ENCODE measurements at regions not wholly inside any gene's neighbourhood (a gene's known extent, or its start where the extent isn't known, plus 50 kb on each side); places are given as distances from the start of the nearest gene placed in this dataset.

GRCh38 chr19:29383696-29384095 lies 142.1 kb upstream of the VSTM2B start:
- ATAC-seq (no peak), DNase-seq (peak in 1 of 2 donors; percentile 5)
- intact Hi-C loops (cut with DNase I, micrococcal nuclease): no loop called here

DNA sequence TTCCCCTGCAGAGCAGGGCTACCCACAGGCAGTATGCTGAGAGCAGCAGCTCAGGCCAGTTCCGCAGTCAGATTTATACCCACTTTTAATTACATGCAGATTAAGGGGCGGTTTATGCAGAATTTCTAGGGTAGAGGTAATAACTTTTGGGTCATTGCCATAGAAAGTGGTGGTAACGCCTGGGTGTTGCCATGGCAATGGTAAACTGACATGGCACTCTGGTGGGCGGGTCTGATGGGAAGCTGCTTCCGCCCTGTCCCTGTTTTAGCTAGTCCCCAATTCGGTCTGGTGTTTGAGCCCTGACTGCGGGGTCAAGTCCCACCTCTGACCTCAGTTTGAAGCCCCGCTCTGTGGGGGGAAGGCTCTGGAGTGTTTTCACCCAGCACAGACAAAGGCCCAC lies 141.1 kb upstream of the VSTM2B start:
- DNase-seq: no peak
- ATAC-seq: no peak
- intact Hi-C loops (cut with DNase I, micrococcal nuclease): no loop called here

DNA sequence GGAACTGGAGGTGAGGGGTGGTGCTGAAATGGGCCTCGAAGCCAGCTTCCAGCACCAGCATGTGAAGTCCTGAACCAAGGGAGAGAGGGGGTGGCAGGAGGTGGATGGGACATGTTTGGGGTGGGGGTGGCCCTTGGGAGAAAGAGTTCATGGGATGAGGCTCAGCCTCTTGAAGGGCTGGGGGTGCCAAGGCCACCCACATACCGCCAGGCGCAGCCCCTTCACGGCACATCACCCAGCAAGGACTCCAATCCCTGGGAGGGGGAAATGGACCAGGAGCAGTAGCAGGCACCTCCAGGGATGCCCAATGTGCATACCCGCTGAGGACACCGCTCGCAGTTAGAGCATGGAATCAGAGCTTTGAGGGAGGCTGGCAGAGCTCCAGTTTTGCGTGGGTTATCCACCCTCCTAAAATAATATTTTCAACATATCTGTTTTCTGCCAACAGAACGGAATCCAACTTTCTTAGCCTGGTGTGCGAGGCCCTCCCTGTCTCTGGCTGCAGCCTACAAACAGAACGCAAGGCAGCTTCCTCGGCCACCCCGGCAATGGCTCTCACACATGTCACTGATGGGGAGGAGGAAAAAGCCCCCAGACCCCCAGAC lies 140.5 kb upstream of the VSTM2B start:
- no peak for ATAC-seq
- no peak for DNase-seq
- intact Hi-C loops (cut with DNase I, micrococcal nuclease): no loop called here

DNA sequence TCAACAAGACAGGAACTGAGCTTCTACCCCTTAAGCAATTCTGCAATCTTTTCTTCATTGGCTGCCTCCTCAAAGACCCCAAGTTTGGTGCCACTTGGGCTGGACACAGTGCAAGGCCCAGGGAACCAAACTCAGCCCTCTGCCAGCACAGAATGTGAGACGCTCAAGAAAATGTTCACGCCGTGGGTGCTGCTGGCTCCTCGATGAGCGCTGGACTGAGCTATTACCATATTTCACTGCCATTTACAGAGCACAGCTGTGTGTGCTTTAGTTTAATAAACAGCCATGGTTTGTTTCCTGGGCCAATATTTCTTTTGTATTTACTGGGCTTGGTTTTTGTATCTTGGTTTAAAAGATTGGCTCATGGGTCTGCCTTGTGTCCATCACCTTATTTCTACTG lies 138.8 kb upstream of the VSTM2B start:
- DNase-seq (no peak), ATAC-seq (no peak)
- intact Hi-C loops (cut with DNase I, micrococcal nuclease): no loop called here

DNA sequence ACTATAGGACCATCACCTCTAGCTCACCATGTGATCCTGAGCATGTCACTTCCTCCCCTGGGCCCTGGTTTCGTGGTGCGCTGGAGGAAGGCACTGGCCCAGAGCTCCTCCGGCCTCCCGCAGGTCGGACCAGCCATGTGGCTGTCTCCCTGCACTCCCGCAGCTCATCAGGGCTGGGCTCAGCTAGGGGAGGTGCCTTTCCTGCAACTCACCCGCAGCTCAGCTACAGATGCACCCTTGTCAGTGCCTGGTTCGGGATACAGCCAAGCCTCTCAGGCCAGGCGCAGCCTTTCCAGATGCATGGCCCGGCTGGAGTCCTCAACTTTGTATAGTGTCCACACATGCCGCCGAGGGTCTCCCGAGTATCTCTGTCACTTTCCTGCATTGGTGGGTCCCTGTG lies 138.2 kb upstream of the VSTM2B start:
- ATAC-seq: no peak
- DNase-seq: no peak
- intact Hi-C loops (cut with DNase I, micrococcal nuclease): no loop called here

- ATAC-seq (no peak), DNase-seq (no peak)
- intact Hi-C loops (cut with DNase I, micrococcal nuclease): no loop called here
Observed at GRCh38 chr19:29389495-29389894, 136.3 kb upstream of the VSTM2B start.

- intact Hi-C loops (cut with DNase I, micrococcal nuclease): no loop called here
- no peak for ATAC-seq
Observed at GRCh38 chr19:29390742-29391141, 135.1 kb upstream of the VSTM2B start.

GRCh38 chr19:29393915-29394460 lies 131.8 kb upstream of the VSTM2B start:
- ATAC-seq (no peak), DNase-seq (no peak)
- intact Hi-C loops (cut with DNase I, micrococcal nuclease): no loop called here

More at GRCh38 chr19:29390742-29391141, 135.1 kb upstream of the VSTM2B start:
- no peak for DNase-seq

DNA sequence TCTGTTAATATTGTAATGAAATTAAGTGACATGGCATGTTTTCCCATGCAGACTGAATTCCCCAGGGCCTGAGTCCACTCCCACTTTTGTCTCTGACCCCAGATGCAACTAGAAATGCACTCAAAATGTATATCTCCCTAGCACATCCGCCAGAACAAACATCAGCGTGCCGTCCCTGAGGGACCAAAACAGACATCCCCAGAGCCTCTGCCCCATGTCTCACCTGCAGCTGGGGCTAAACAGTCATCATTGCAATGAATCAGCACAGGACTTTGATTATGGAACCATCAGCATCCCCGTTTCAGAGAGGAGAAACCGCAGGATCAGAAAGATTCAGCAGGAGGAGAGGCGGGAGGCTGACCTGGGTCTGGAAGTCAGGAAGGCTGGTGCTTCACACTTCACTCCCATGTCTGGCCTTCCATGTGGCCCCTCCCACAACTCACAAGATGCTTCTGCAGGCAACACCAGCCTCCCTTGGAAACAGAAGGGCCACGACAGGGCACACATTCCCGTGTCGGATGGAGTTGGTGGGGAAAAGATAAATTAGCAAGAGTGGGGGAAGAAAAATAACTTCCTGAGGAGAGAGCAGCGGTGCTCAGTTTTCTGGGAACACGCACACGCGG lies 130.6 kb upstream of the VSTM2B start:
- intact Hi-C loops (cut with DNase I, micrococcal nuclease): no loop called here
- DNase-seq (no peak), ATAC-seq (no peak)

DNA sequence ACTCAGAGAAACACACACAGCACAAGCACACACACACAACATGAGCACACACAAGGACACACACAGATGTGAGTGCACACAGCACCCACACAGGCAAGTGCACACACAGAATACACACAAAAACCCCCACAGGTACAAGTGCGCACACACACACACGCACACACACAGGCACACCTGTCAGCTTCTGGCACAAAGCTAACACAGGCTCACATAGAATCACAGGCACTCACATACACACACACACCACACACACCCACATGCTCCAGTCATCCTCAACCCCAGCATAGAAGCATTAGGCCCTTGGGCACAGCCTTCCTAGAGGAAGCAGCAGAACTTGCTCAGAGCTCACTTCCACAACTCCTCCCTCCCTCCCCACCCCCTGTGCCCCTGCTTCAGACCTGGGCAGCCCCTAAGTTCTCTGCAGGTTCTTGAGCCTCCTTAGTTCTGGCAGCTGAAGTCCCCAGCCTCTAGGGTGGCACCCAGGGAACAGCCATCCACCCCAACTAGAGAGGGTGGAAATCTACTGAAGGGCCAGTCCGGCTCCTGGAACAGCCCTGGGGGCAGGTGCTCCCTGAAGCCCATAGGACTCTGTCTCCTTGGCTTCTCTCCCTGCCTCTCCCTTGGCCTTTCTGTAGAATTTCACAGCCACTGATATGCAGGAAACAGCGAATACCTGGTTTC lies 129.9 kb upstream of the VSTM2B start:
- no peak for ATAC-seq
- DNase-seq: no peak
- intact Hi-C loops (cut with DNase I, micrococcal nuclease): no loop called here

DNA sequence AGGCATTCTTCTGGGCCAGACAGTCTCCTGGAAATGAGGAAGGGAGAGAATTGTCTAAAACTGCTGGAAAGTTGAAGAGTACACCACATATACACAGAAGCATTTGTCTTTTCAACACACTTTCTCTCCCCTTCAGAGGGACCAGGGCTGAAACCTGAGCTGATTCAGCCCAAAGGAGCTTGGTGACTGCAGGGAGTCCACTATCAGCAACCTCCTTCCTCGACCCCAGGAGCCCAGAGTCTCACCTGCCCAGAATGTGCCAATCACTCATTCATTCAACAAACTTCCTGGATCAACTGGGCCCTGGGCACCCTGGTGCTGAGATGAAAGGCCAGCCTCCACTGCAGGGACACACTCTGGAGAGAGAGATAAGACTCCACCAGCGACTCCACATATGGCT lies 128.9 kb upstream of the VSTM2B start:
- intact Hi-C loops (cut with DNase I, micrococcal nuclease): no loop called here
- DNase-seq: no peak
- no peak for ATAC-seq

GRCh38 chr19:29397748-29398147 lies 128.0 kb upstream of the VSTM2B start:
- no peak for DNase-seq
- ATAC-seq: no peak
- intact Hi-C loops (cut with DNase I, micrococcal nuclease): no loop called here

DNA sequence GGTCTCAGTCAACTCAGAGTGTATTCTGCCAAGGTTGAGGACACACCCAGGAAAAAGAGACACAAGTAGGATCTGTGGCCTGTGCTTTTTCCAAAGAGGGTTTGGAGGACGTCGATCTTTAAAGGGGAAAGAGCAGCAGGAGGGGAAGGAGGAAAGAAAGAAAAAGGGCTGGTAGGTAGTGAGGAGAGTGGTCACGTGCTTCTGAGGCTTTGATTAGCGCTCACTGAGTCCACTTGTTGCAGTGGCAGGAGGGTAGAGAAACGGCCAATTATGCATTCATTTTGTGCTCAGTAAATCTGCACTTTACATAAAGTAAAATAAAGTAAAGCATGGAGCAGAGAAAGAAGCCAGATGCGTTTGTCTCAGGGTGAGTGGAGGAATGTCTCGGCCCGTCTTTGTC lies 126.0 kb upstream of the VSTM2B start:
- DNase-seq (no peak), ATAC-seq (no peak)
- intact Hi-C loops (cut with DNase I, micrococcal nuclease): no loop called here

GRCh38 chr19:29400917-29401711 lies 124.7 kb upstream of the VSTM2B start:
- no peak for DNase-seq
- ATAC-seq: no peak
- intact Hi-C loops (cut with DNase I, micrococcal nuclease): no loop called here

DNA sequence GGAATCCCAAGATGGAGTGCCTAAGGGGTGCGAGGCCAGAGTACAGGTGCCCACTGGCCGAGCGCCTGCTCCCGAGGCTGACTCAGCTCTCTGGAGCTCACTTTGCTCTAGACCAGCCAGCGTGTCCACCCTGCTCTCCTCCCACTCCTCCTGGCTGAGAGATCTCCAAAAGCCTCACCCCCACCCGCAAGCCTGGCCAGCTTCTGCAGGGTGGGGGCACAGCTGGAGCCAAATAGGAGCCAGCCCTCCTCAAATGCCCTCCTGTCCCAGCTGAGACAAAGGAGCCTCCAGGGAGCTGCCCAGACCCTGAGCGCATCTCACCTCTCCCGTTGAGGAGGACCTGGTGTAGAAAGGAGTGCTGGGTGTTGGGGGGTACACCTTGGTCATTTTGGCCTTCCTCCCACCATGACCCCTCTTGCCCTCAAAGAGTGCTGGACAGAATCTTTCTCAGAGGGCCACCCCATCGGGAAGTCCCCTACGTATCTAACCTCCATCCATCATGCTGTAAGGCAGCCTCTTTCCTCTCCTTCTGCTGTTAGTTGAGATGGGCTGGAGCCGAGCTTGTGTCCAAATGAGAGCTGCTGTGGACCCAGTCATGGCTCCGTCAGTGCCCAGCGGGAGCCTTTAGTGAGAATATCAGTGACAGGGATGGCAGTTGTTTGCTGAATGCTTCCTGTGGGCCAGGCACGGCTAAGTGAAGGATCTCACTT lies 123.9 kb upstream of the VSTM2B start:
- no peak for ATAC-seq
- DNase-seq: no peak
- intact Hi-C loops (cut with DNase I, micrococcal nuclease): no loop called here

- intact Hi-C loops (cut with DNase I, micrococcal nuclease): no loop called here
- DNase-seq: no peak
- no peak for ATAC-seq
Observed at GRCh38 chr19:29402563-29402962, 123.2 kb upstream of the VSTM2B start.

DNA sequence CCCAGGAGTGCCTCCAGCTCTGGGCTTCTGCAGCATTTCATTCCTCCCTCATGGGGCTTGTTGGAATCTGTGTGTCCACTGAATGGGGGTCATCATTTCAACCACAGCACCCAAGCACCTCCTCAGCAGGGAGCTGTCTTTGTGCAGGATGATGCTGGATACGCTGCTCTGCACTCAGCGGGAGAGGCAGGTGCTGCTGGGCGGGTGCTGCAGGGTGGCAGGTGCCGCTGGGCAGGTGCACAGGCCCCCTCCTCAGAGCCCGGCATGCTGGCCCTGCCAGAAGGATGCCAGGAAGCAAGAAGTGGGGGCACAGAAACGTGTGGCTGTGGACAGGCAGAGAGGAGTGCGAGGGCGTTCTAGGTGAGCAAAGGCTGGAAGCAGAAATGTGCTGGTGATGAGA lies 121.8 kb upstream of the VSTM2B start:
- DNase-seq: no peak
- intact Hi-C loops (cut with DNase I, micrococcal nuclease): no loop called here
- no peak for ATAC-seq

GRCh38 chr19:29404951-29405727 lies 120.7 kb upstream of the VSTM2B start:
- intact Hi-C loops (cut with DNase I, micrococcal nuclease): no loop called here
- ATAC-seq: no peak
- no peak for DNase-seq

DNA sequence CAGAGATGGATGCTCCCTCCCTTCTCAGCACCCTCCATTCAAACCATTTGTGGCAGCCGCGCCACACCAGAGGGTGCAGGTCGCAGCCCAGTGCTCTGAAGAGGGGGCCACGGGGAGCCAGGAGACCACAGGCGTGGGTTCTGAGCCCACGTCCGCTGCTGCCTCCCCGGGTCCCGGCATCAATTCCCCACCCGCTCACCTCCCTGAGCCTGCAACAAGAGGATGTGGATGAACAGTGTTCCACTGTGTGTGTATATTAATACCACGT lies 120.1 kb upstream of the VSTM2B start:
- DNase-seq: no peak
- intact Hi-C loops (cut with DNase I, micrococcal nuclease): no loop called here
- ATAC-seq: no peak

All from left colon (tissue), 2 donors.